IMR-90 (cell line): ENCODE measurements at regions not wholly inside any gene's neighbourhood (a gene's known extent, or its start where the extent isn't known, plus 50 kb on each side); places are given as distances from the start of the nearest gene placed in this dataset.

Source experiments
- ATAC-seq: fragments of 200-7000 bp; cut with Tn5 transposase; 2 replicates; pipeline ENCODE4 v1.9.1; 2020; ENCODE audit warnings: low read depth, mild to moderate bottlenecking, moderate library complexity
- BruUV-seq: library from RNA; stranded (reverse); fragments of 400-500 nt; replicated peaks from 2 replicates; lab custom pipeline; 2021; lab: Mats Ljungman, UMichigan
- CTCF ChIA-PET: fragments of 300-600 bp; formaldehyde crosslinking; extraction: SDS; loops from one replicate; lab custom pipeline; 2021; ENCODE audit warnings: antibody characterized with exemption; lab: Yijun Ruan, JAX
- POLR2A ChIA-PET: fragments of 300-600 bp; sonication (Branson Sonifier 250); formaldehyde crosslinking; loops from one replicate; lab custom pipeline; 2022; ENCODE audit warnings: antibody characterized with exemption; ENCODE audit not compliant: unreplicated experiment; lab: Charles Lee
- DNase-seq: peaks from one replicate; pipeline ENCODE4 v3.0.0; 2013
- H2AFZ ChIP-seq: replicated peaks from 2 replicates; pipeline ENCODE3; 2013; ENCODE audit warnings: low read length, mild to moderate bottlenecking; ENCODE audit not compliant: poor library complexity
- H2AK5ac ChIP-seq: 2 replicates; pipeline ENCODE4 v1.6.1; 2013; ENCODE audit warnings: low read depth, low read length, inconsistent platforms
- H2AK9ac ChIP-seq: replicated peaks from 2 replicates; pipeline ENCODE3; 2013; ENCODE audit warnings: mild to moderate bottlenecking, low read depth, low read length, moderate library complexity; ENCODE audit not compliant: poor library complexity
- H2BK120ac ChIP-seq: 2 replicates; pipeline ENCODE4 v1.6.1; 2013; ENCODE audit warnings: low read depth, low read length, inconsistent platforms
- H2BK15ac ChIP-seq: 3 replicates; pipeline ENCODE4 v1.6.1; 2013; ENCODE audit warnings: low read depth, low read length, inconsistent platforms
- H2BK20ac ChIP-seq: 2 replicates; pipeline ENCODE4 v1.6.1; 2013; ENCODE audit warnings: low read depth, mild to moderate bottlenecking, inconsistent platforms, low read length, moderate library complexity
- H2BK5ac ChIP-seq: 2 replicates; pipeline ENCODE4 v1.6.1; 2013; ENCODE audit warnings: mild to moderate bottlenecking, low read depth, low read length, inconsistent platforms; ENCODE audit not compliant: poor library complexity, severe bottlenecking
- H3K14ac ChIP-seq: replicated peaks from 2 replicates; pipeline ENCODE4 v1.6.1; 2013; ENCODE audit warnings: low read depth, low read length, inconsistent platforms
- H3K18ac ChIP-seq: 2 replicates; pipeline ENCODE4 v1.6.1; 2013; ENCODE audit warnings: low read depth, low read length, control low read depth
- H3K23ac ChIP-seq: 2 replicates; pipeline ENCODE4 v1.6.1; 2013; ENCODE audit warnings: low read depth, low read length, inconsistent platforms
- H3K27ac ChIP-seq: 2 replicates; pipeline ENCODE4 v1.5.1; 2013; ENCODE audit warnings: mild to moderate bottlenecking, control low read depth, low read length; ENCODE audit not compliant: insufficient read depth
- H3K27me3 ChIP-seq: 2 replicates; pipeline ENCODE4 v1.6.1; 2013; ENCODE audit warnings: low read length; ENCODE audit not compliant: control insufficient read depth, insufficient read depth
- H3K36me3 ChIP-seq: 2 replicates; pipeline ENCODE4 v1.6.1; 2013; ENCODE audit warnings: low read length, mixed read lengths; ENCODE audit not compliant: control insufficient read depth, insufficient read depth
- H3K4ac ChIP-seq: 2 replicates; pipeline ENCODE4 v1.6.1; 2013; ENCODE audit warnings: low read depth, low read length, inconsistent platforms
- H3K4me1 ChIP-seq: 2 replicates; pipeline ENCODE4 v1.6.1; 2013; ENCODE audit warnings: low read length, mixed read lengths; ENCODE audit not compliant: control insufficient read depth, insufficient read depth
- H3K4me2 ChIP-seq: 2 replicates; pipeline ENCODE4 v1.6.1; 2013; ENCODE audit warnings: low read depth, mild to moderate bottlenecking, control low read depth, low read length, moderate library complexity
- H3K4me3 ChIP-seq: 2 replicates; pipeline ENCODE4 v1.5.1; 2013; ENCODE audit warnings: low read depth, mild to moderate bottlenecking, control low read depth, low read length, moderate library complexity; ENCODE audit not compliant: insufficient read depth
- H3K56ac ChIP-seq: 2 replicates; pipeline ENCODE4 v1.6.1; 2013; ENCODE audit warnings: low read length, inconsistent platforms; ENCODE audit not compliant: insufficient read depth; ENCODE audit errors: extremely low read depth
- H3K79me1 ChIP-seq, 2 experiments: 2 replicates each; pipeline ENCODE4 v1.6.1; 2013; ENCODE audit warnings: low read length in 2 of 2, inconsistent platforms in 1 of 2, low read depth in 1 of 2
- H3K9ac ChIP-seq: 2 replicates; pipeline ENCODE4 v1.6.1; 2013; ENCODE audit warnings: low read depth, low read length, control low read depth
- H3K9me1 ChIP-seq: 2 replicates; pipeline ENCODE4 v1.6.1; 2013; ENCODE audit warnings: low read length, inconsistent platforms; ENCODE audit not compliant: insufficient read depth
- H3K9me3 ChIP-seq: 2 replicates; pipeline ENCODE4 v1.6.1; 2013; ENCODE audit warnings: low read length; ENCODE audit not compliant: control insufficient read depth, insufficient read depth
- H4K20me1 ChIP-seq: 2 replicates; pipeline ENCODE4 v1.6.1; 2013; ENCODE audit warnings: low read length, inconsistent platforms; ENCODE audit not compliant: insufficient read depth
- H4K5ac ChIP-seq: 2 replicates; pipeline ENCODE4 v1.6.1; 2013; ENCODE audit warnings: mild to moderate bottlenecking, low read depth, low read length, control low read depth
- H4K8ac ChIP-seq, 2 experiments: 2 replicates each; pipeline ENCODE4 v1.6.1; 2013; ENCODE audit warnings: low read depth in 2 of 2, low read length in 2 of 2, control low read depth in 1 of 2, inconsistent platforms in 1 of 2
- H4K91ac ChIP-seq: 2 replicates; pipeline ENCODE4 v1.6.1; 2013; ENCODE audit warnings: low read depth, low read length, inconsistent platforms; ENCODE audit not compliant: insufficient read depth
- BHLHE40 ChIP-seq: fragments of 150-350 bp; IDR thresholded peaks from 2 replicates; pipeline ENCODE4 v1.6.1; 2016; ENCODE audit warnings: mild to moderate bottlenecking, low read depth, low read length
- CHD1 ChIP-seq: IDR thresholded peaks from 2 replicates; pipeline ENCODE4 v1.6.1; 2012; ENCODE audit warnings: low read depth, low read length, improper control_type of control experiment
- CTCF ChIP-seq: conservative IDR thresholded peaks from 2 replicates; pipeline ENCODE4 v1.5.1; 2012; ENCODE audit warnings: mild to moderate bottlenecking, low read depth, low read length, improper control_type of control experiment
- MAFK ChIP-seq: IDR thresholded peaks from 2 replicates; pipeline ENCODE4 v1.6.1; 2012; ENCODE audit warnings: low read depth, low read length, improper control_type of control experiment
- MAZ ChIP-seq: IDR thresholded peaks from 2 replicates; pipeline ENCODE4 v1.6.1; 2012; ENCODE audit warnings: low read depth, mild to moderate bottlenecking, low read length, improper control_type of control experiment, moderate library complexity, borderline replicate concordance
- MXI1 ChIP-seq: IDR thresholded peaks from 2 replicates; pipeline ENCODE4 v1.6.1; 2012; ENCODE audit warnings: low read depth, mild to moderate bottlenecking, low read length, moderate library complexity, borderline replicate concordance
- NFE2L2 ChIP-seq: fragments of 150-350 bp; IDR thresholded peaks from 2 replicates; pipeline ENCODE4 v1.6.1; 2016; ENCODE audit warnings: low read depth, mild to moderate bottlenecking, low read length
- RAD21 ChIP-seq: IDR thresholded peaks from 2 replicates; pipeline ENCODE4 v1.6.1; 2012; ENCODE audit warnings: low read length, improper control_type of control experiment
- RCOR1 ChIP-seq: IDR thresholded peaks from 2 replicates; pipeline ENCODE4 v1.6.1; 2012; ENCODE audit warnings: mild to moderate bottlenecking, low read length, improper control_type of control experiment; ENCODE audit not compliant: insufficient replicate concordance
- WGBS, 2 experiments: methylation state at CpG; one replicate each; pipeline versions ENCODE4 v1.1.5 to v1.1.7; 2013; ENCODE audit warnings: missing lambda C conversion rate in 2 of 2; ENCODE audit not compliant: insufficient read length in 1 of 2; ENCODE audit errors: extremely low coverage in 2 of 2; 5-methylcytosine and 5-hydroxymethylcytosine counted together
- dilution Hi-C: fragments of 300-500 bp; cut with HindIII; formaldehyde crosslinking; loops from one replicate; pipeline ENCODE4 v1.14.3; 2018; ENCODE audit warnings: low sequenced_read_pairs; ENCODE audit not compliant: unreplicated experiment
- in situ Hi-C: fragments of 300-500 bp; cut with MboI; formaldehyde crosslinking; loops from 3 replicates; pipeline ENCODE4 v1.14.3; 2019; ENCODE audit warnings: low sequenced_read_pairs, inconsistent platforms, mixed read lengths
- intact Hi-C: fragments of 100-400 bp; cut with micrococcal nuclease; formaldehyde crosslinking; loops from 2 replicates; pipeline ENCODE4 v1.10.0; 2022
- TF ChIP-seq, protein P1 (sequence below): fragments of 150-350 bp; IDR thresholded peaks from 2 replicates; pipeline ENCODE4 v1.6.1; 2016; ENCODE audit warnings: low read depth, mild to moderate bottlenecking, low read length, moderate library complexity, borderline replicate concordance

DNA sequence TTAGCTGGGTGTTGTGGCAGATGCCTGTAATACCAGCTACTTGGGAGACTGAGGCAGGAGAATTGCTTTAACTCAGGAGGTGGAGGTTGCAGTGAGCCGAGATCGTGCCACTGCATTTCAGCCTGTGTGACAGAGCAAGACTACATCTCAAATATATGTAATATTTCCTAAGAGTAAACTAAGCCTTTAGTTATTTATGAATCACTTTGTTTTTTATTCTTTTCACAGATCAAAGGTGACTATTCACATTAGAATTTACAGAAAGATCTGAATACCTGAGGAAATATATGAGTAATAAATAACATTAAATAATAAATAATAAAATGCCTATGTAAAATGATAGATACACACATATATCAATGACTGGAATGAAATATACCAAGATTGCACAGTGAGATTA, 630.8 kb upstream of the IMPG1 start:
- Histone ChIP-seq H2AK9ac (no peak overlapping the region), H2BK15ac (no peak overlapping the region), H3K4me2 (no peak overlapping the region), H2AK5ac (no peak overlapping the region), H3K9me3 (no peaks in the 10 kb centered on the region), H2AFZ (no peak overlapping the region), H4K20me1 (no peaks in the 10 kb centered on the region), H3K14ac (no peak overlapping the region), H2BK20ac (no peak overlapping the region), H3K36me3 (no peaks in the 10 kb centered on the region), H3K79me1 (no peaks in the 10 kb centered on the region), H4K91ac (no peak overlapping the region), H4K5ac (no peak overlapping the region), H3K9me1 (no peaks in the 10 kb centered on the region), H3K23ac (no peak overlapping the region), H2BK120ac (no peak overlapping the region), H3K9ac (no peak overlapping the region), H2BK5ac (no peak overlapping the region), H3K4me3 (no peak overlapping the region), H3K4me1 (no peaks in the 10 kb centered on the region), H3K4ac (no peak overlapping the region), H3K56ac (no peak overlapping the region), H4K8ac (no peak overlapping the region), H3K18ac (no peak overlapping the region), H3K27me3 (no peaks in the 10 kb centered on the region), H3K27ac (no peak overlapping the region)
- in situ Hi-C loops (no loop called here), intact Hi-C loops (no loop called here), dilution Hi-C loops (no loop called here)
- POLR2A ChIA-PET, result no interaction called here
- no CpG with 5 or more reads among the region's 2 CpGs for WGBS, 2 experiments
- no TSS peak for BruUV-seq
- CTCF ChIA-PET, result no interaction called here
- DNase-seq (no peak), ATAC-seq (no peak)
- TF ChIP-seq, protein P1, sequence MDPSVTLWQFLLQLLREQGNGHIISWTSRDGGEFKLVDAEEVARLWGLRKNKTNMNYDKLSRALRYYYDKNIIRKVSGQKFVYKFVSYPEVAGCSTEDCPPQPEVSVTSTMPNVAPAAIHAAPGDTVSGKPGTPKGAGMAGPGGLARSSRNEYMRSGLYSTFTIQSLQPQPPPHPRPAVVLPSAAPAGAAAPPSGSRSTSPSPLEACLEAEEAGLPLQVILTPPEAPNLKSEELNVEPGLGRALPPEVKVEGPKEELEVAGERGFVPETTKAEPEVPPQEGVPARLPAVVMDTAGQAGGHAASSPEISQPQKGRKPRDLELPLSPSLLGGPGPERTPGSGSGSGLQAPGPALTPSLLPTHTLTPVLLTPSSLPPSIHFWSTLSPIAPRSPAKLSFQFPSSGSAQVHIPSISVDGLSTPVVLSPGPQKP, result no peak
- TF ChIP-seq CHD1 (no peak), MXI1 (no peak), RCOR1 (no peak), CTCF (no peak), RAD21 (no peak), NFE2L2 (no peak), MAFK (no peak), BHLHE40 (no peak), MAZ (no peak)
